Astrocyte of the cerebellum (primary cell): ENCODE measurements at regions not wholly inside any gene's neighbourhood (a gene's known extent, or its start where the extent isn't known, plus 50 kb on each side); places are given as distances from the start of the nearest gene placed in this dataset.

ENCODE experiments used
- DNase-seq: peaks from one replicate; pipeline ENCODE4 v3.0.0-alpha.2; 2011; ENCODE audit warnings: low read depth
- H3K4me3 ChIP-seq: 2 replicates; pipeline ENCODE4 v1.5.1; 2011; ENCODE audit warnings: mild to moderate bottlenecking, low read depth, low read length, moderate library complexity
- CTCF ChIP-seq: IDR thresholded peaks from 2 replicates; pipeline ENCODE4 v1.5.1; 2012; ENCODE audit warnings: low read length, low read depth, moderate library complexity, mild to moderate bottlenecking; ENCODE audit errors: missing control alignments
- in situ Hi-C: cut with HindIII; loops from 2 replicates; pipeline ENCODE4 v1.10.0; 2017; ENCODE audit warnings: low sequenced_read_pairs

- in situ Hi-C loops: no loop called here
Measured at GRCh38 chr2:8197101-8197500, 484.8 kb upstream of the ID2 start.

DNA sequence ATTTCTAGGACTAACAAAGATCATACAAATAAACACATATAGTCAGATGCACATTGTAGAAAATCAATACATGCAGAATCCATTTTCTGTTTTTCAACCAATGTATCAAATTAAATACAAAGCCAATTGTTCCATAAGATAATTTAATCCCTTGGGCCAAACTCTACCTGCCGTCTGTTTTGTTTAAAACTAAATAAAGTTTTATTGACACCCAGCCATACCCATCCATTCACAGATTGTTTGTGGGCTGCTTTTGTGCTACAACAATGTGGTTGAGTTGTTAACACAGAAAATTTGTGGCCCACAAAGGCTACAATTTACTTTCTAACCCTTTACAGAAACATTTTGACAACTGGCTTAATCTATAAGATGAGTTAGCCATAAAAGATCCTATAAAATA lies 484.0 kb upstream of the ID2 start:
- no peak for DNase-seq
- no peak for TF ChIP-seq CTCF
- H3K4me3 ChIP-seq: no peak overlapping the region
- in situ Hi-C loops: no loop called here

More at GRCh38 chr2:8197101-8197500, 484.8 kb upstream of the ID2 start:
- no peak for TF ChIP-seq CTCF
- no peak overlapping the region for H3K4me3 ChIP-seq
- DNase-seq: peak; percentile 13

DNA sequence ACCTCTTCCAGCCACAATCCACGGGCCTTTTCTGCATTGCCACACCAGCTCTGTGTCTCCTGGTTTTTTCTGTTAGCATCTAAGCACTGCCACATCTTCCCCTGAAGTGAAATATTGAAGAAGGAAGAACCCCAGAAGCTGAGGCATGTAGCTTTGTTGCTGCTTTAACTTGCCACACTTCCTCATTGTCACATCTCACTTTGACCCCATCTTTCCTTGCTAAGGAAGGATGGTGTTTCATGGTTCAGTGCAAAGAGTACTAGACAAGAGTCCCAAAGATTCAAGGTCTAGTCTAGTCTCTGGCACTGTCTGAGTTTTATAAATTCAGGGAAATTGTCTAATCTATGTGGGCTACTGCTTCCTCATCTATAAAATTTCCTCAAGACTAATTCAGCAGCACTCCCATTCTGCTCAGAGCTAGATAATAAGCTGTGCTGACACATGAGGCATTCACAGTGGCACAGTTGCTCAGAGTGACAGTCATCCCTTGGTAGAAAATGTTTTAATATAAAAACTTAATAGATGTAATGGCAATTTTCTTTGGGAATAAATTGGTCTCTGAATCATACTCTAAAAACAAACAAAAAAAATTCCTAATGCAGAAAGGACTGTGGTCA lies 483.0 kb upstream of the ID2 start:
- DNase-seq: no peak
- in situ Hi-C loops: no loop called here
- no peak for TF ChIP-seq CTCF
- H3K4me3 ChIP-seq: no peak overlapping the region

DNA sequence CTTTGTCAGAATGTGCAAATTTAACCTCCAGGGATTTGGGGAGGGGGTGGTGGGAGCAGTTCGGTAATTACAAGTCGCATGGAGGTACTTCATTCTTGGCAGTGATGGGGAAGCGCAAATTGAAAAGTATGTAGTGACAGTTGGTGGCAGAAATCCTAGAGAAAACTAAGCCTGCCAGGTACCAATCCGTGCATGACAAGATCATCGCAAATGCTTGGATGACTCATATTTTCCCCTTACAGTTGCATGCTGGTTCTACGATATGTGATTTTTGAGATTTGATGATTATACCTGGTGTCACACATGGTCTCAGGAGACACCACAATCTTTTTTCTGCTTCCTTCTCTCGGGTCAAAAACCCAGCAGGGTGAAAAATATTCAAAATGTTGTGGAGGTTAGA lies 479.7 kb upstream of the ID2 start:
- DNase-seq: no peak
- H3K4me3 ChIP-seq: no peak overlapping the region
- no peak for TF ChIP-seq CTCF
- in situ Hi-C loops: no loop called here

- no peak for DNase-seq
- no peak for TF ChIP-seq CTCF
- in situ Hi-C loops: no loop called here
- H3K4me3 ChIP-seq: no peak overlapping the region
Measured at GRCh38 chr2:8203364-8203763, 478.5 kb upstream of the ID2 start.

GRCh38 chr2:8204711-8205110 lies 477.1 kb upstream of the ID2 start:
- DNase-seq: no peak
- in situ Hi-C loops: no loop called here
- TF ChIP-seq CTCF: no peak
- H3K4me3 ChIP-seq: no peak overlapping the region
